Gastroesophageal sphincter (tissue), 3 donors: ENCODE measurements at regions not wholly inside any gene's neighbourhood (a gene's known extent, or its start where the extent isn't known, plus 50 kb on each side); places are given as distances from the start of the nearest gene placed in this dataset.

ENCODE experiments used
- EP300 ChIP-seq: sonication (generic); formaldehyde crosslinking; IDR thresholded peaks from one replicate; pipeline ENCODE4 v1.6.1; 2017; ENCODE audit warnings: antibody characterized with exemption, mild to moderate bottlenecking
- POLR2A ChIP-seq, 2 donors: fragments of 450-650 bp; IDR thresholded peaks; one replicate each; pipeline ENCODE4 v1.6.1; 2017; ENCODE audit warnings: antibody characterized with exemption in 2 of 2, mild to moderate bottlenecking in 2 of 2, moderate library complexity in 1 of 2
- POLR2AphosphoS5 ChIP-seq: sonication (generic); formaldehyde crosslinking; IDR thresholded peaks from one replicate; pipeline ENCODE4 v1.6.1; 2017; ENCODE audit warnings: antibody characterized with exemption
- TF ChIP-seq, protein P1 (sequence below), 4 experiments: fragments of 200-600 bp in 2 of 4; fragments of 450-650 bp in 2 of 4; sonication (generic) in 1 of 4; IDR thresholded peaks; one replicate each; pipeline ENCODE4 v1.5.1; 2017 to 2019; ENCODE audit warnings: antibody characterized with exemption in 4 of 4, mild to moderate bottlenecking in 2 of 4, moderate library complexity in 2 of 4

DNA sequence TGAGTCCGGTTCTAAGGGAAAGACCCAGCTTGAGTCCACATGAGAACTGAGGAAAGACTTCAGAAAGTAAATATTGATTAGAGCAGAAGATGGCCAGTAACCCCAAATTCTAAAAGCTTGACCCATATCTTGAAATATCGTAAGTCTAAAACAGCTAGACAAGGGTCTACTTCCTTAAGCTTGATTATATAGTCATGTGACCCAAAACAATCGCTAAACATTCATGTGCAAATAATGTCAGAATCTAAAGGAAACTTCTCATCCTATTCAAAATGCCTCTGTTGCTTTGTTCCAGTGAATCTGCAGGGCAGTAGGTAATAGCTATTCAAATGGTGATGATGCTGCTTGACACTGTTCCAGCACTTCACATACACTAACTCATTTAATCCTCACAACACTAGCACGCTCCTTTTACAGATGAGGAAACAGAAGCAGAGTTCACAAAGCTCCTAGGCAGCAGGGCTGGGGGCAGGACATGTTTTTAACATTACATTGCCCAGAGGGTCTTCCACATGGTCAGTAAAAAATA lies 52.6 kb downstream of the TCF20 start:
- TF ChIP-seq EP300 (no peak), POLR2A (IDR thresholded peaks at IDR 0.05) (no peak), POLR2AphosphoS5 (no peak)
- TF ChIP-seq, protein P1, sequence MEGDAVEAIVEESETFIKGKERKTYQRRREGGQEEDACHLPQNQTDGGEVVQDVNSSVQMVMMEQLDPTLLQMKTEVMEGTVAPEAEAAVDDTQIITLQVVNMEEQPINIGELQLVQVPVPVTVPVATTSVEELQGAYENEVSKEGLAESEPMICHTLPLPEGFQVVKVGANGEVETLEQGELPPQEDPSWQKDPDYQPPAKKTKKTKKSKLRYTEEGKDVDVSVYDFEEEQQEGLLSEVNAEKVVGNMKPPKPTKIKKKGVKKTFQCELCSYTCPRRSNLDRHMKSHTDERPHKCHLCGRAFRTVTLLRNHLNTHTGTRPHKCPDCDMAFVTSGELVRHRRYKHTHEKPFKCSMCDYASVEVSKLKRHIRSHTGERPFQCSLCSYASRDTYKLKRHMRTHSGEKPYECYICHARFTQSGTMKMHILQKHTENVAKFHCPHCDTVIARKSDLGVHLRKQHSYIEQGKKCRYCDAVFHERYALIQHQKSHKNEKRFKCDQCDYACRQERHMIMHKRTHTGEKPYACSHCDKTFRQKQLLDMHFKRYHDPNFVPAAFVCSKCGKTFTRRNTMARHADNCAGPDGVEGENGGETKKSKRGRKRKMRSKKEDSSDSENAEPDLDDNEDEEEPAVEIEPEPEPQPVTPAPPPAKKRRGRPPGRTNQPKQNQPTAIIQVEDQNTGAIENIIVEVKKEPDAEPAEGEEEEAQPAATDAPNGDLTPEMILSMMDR (IDR thresholded peaks at IDR 0.05): no peak
